ENCODE measurements at regions not wholly inside any gene's neighbourhood (a gene's known extent, or its start where the extent isn't known, plus 50 kb on each side); places are given as distances from the start of the nearest gene placed in this dataset.

DNA sequence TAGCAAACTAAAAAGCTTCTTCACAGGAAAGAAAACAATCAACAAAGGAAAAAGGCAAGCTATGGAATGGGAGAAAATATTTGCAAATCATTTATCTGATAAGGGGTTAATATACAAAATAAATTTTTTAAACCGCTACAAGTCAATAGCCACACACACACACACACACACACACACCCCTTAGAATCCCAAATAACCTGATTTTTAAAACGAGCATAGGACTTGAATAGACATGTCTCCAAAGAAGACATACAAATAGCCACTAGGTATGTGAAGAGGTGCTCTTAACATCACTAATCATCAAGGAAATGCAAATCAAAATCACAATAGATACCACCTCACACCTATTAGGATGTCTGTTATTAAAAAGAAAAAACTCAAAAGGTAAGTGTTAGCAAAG lies 187.7 kb downstream of the TRIM27 start:
- DNase-seq (ENCODE audit: low read depth in 2 of 2): no peak

DNA sequence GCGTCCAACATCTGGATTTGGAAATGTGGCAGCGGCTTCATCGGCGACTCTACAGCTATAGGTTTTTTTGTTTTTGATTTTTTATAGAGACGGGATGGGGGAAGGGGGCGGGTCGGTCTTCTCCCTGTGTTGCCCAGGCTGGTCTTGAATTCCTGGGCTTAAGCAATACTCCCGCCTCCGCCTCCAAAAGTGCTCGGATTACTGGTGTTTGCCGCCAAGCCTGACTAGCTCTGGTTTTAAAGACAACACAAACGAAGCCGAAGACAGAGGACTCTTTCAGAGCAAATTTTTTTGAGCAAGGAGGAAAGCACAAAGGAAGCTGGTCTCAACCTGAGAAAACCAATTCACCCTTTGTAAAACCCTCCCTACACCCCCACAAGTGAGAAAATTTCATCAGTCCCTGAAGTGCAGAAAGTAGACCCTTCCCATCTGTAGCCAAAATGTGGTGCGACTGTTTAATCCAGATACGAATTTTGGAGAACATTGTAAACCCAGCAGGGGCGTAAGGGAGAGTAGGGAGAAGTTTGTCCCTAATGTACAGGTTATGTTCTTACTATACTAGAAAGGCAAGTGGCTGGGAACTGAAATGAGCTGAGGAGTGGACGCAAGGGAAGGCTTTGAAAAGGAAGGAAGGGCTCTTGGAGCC lies 185.9 kb downstream of the TRIM27 start:
- DNase-seq (ENCODE audit: low read depth in 2 of 2): no peak

DNA sequence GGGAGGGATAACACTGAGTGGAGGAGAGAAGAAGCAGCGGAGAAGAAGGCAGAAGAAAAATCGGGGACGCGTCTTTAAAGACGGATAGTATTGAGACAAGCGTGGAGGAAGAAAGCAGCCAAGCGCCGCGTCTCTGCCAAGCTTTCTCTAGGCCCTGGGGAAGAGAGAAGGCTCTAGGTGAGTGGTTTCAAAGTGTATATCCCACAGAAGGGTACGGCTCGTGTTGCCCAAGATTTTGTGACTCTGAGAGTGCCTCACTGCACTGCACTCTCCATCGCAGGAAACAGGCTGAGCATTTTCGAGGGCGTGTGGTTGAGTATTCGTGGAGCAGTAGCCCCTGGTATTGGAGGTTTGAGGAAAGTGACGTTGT lies 185.4 kb downstream of the TRIM27 start:
- DNase-seq (ENCODE audit: low read depth in 2 of 2): no peak

DNA sequence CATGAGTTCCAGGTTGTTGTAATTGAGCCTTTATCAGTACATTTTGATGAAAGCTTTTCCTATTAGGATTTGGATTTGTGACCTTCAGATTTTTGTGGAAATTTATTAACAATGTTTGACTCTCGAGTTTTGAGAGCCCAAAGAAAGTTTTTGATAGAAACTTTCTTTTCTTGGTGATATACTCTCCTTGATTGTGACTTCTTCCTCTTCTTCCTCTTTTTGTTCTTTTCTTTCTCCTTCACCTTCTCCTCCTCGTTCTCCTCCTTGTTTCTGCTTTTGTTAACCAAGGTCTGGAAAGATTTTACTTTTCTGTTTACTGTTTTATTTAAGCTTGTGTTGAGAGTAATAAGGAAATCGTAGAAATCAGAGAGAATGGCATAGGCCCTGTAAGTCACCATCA lies 182.4 kb downstream of the TRIM27 start:
- DNase-seq (ENCODE audit: low read depth in 2 of 2): no peak

DNA sequence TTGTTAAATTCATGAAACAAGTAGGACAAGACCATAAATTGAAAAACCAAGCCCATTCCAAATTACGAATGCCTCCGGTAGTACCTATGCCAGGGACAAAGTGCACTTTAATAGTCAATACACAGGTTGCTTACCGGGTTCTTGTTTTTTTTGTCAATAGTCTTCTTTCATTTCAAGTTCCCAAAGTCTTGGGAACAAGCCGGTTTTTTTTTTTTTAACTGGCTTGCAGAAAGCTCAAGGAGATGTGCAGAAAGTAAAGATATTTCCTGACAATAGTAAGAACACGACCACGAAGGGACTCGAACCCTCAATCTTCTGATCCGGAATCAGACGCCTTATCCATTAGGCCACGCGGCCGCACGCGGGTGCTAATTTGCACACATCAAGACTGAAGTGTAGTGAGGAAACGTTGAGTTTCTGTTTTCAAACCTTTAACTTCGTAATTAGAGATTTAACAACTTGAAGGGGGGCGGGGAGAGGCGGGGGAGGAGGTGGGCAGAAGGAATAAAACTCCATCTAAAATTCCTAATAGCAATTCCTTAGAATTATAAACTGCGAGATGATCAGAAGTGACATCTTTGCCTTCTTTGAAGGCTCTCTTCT lies 181.0 kb downstream of the TRIM27 start:
- DNase-seq (ENCODE audit: low read depth in 2 of 2): no peak

DNA sequence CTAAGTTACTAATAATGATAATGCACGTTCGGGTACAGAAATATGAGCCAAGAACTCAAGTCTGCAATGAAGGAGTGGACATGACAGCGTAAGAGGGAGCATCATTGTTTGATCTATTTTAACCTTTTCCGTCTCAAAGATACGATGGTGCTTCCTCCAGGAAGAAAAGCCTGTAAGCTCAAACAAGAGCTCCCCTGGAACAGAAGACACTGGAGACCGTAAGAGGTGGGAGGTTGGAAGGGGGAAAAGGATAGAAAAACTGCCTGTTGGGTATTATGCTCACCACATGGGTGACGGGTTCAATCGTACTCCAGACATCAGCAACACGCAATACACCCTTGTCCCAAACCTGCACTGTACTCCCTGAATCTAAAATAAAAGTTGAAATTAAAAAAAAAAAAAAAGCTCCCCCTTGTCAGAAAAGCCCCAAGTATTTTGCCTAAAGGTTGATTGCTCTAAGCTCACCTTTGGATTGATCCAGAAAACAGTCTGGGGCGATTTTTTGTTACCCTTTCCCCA lies 180.5 kb downstream of the TRIM27 start:
- no peak for DNase-seq (ENCODE audit: low read depth in 2 of 2)

DNA sequence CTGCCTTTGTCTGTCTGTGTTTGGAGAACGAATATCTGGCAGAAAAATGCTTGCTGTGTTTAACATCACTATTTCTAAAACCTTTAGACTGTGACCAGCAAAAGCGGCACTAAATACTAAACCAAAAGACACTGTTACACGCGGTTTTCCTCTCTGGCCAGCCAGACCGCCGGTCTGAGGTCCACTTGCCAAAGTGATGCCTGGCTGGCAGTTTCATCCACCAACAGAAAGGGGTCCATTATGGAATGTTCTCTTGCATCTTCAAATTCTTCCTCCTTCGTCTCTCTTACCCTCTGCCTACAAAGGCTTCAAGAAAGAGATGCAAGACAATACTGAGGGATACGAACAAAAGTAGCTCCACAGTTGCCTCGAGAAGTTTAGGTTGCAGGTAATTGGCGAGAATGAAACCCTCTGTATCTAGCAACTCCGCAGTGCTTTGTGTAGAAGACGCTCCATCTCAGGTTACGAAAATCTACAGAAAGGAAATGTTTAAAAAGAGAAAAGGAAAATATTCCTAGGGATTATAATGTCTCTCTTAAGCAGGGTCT lies 176.6 kb downstream of the TRIM27 start:
- DNase-seq (ENCODE audit: low read depth in 2 of 2): no peak

DNA sequence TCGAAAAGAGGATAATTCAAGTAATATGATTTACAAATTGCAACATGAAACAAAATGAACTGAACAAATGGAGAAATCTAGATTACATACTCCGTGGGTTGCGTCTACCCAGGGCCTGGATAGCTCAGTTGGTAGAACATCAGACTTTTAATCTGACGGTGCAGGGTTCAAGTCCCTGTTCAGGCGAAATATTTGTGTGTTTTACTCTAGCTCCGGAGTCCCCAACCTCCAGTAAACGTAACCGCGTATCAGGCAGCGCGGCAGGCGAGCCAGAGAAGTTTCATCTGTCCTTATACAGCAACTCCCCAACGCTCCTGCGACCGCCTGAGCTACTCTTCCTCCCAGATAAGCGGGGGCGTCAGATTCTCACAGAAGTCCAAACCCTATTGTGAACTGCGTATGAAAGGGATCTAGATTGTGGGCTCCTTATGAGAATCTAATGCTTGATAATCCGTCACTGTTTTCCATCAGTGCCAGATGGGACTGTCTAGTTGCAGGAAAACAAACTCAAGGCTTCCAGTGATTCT lies 176.1 kb downstream of the TRIM27 start:
- DNase-seq (ENCODE audit: low read depth in 2 of 2): no peak

DNA sequence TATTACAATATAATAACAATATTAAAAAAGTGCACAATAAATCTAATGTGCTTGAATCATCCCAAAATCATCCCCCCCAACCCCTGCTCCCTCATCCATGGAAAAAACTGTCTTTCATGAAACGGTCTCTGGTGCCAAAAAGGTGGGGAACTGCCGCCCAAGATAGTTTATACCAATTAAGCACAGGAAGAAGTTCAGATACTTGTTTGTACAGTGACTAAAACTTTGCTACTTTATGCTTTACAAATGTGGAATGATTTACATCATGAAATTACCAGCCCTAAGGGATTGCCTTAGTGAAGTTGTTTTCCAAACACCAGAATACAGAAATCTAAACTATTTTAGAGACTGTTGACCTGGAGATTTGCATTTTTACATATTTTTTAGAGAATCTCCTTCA lies 175.6 kb downstream of the TRIM27 start:
- no peak for DNase-seq (ENCODE audit: low read depth in 2 of 2)

DNA sequence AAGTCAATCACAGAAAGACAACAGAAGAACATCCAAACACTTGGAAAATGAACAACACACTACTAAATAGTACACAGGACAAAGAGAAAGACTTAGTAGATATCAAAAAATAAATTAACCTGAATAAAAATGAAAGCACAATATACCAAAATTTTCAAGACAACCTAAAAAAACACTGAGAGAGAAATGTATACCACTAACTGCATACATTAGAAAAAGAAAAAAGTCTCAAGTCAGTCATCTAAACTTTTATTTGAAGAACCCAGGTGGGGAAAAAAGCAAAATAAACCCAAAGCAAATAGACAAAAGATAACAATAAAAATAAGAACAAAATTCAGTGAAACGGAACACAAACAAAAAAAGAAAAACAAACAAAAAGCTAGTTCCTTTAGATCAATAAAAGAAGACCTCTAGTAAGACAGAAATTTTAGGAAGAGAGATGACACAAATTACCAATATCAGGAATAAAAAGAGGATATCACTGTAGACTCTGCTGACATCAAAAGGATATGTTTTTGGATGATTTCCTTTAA lies 172.8 kb downstream of the TRIM27 start:
- DNase-seq (ENCODE audit: low read depth in 2 of 2): no peak

DNA sequence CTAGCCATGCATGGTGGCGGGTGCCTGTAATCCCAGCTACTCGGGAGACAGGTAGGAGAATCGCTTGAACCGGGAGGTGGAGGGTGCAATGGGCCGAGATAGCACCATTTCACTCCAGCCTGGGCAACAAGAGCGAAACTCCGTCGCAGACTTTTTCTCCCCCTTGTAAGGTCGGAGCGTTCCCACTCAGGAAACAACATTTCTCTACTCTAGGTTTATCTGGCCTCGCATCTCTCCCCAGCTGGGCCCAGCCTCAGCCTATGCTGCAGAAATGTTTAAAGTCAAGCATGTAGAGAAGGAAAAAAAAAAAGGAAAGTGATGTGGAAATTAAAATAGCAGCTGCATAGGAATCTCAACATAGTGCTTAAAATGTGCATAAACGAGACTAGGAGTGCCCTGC lies 172.3 kb downstream of the TRIM27 start:
- DNase-seq (ENCODE audit: low read depth in 2 of 2): no peak

DNA sequence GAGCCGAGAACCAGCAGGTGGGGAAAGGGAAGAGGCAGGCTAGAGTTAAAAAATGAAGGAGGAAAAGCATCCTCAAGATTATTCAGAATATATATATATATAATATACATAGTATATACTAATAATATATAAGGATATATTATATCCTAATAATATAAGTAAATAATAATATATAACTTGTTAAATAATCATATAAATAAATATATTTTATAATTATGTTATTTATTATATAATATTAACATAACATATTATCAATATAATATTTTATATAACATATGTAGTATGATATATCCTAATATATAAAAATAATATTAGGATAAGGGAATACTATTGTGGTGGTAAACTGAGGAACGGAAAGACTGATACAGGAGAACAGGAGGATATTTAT lies 171.8 kb downstream of the TRIM27 start:
- no peak for DNase-seq (ENCODE audit: low read depth in 2 of 2)

DNA sequence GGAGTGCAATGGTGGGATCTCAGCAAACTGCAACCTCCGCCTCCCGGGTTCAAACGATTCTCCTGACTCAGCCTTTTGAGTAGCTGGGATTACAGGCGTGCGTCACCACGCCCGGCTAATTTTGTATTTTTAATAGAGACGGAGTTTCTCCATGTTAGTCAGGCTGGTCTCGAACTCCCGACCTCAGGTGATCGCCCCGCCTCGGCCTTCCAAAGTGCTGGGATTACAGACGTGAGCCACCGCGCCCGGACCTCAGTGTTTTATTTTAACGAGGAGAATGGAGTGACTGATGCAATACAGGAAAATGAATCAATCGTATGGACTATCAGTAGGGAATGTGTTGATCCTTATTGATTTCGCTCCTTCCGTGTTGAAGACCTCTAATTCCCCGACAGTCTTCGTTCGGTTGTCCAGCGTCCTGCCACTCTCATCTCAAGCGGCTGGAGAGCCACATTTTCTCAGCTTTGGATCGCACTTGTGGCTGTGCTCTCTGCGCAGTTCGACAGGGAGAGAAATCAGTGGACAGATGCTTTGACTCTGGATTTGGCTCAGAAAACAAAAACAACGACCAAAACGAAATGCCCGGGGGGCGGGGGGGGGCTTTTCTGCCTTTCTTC lies 166.2 kb downstream of the TRIM27 start:
- DNase-seq (ENCODE audit: low read depth in 2 of 2): no peak

DNA sequence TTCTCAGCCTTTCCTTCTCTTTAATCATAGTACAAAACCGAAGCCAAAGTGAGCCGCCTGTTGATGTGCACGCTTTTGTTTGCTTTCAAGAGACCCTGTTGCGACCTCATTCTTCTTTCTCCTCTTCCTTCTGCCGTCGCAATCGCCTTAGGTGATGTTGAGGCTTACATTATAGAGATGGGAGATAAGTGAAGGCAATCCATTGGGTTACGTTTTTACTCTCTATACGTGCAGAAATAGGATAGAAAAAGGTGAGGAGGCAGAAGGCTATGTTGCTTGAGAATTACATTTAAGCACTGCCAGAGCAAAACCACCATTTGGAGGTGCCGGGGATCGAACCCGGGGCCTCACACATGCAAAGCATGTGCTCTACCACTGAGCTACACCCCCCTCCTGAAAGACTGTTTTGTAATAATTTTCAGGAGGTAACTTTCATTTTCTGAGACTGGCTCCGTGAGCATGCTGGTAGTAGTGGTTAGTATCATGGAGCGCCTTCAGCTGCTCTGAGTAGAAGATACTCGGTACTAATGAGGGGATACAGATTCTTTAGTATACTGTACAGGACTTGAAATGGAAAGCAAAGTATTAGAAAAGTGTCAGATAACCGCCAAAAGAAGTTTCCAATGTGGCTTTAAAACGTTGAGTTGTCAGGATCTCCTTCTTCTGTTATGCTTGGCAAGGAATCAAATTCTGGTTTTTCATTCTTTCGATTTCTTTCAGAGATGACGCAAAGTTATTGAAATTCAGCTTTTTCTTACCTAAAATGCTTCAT lies 165.6 kb downstream of the TRIM27 start:
- no peak for DNase-seq (ENCODE audit: low read depth in 2 of 2)

DNA sequence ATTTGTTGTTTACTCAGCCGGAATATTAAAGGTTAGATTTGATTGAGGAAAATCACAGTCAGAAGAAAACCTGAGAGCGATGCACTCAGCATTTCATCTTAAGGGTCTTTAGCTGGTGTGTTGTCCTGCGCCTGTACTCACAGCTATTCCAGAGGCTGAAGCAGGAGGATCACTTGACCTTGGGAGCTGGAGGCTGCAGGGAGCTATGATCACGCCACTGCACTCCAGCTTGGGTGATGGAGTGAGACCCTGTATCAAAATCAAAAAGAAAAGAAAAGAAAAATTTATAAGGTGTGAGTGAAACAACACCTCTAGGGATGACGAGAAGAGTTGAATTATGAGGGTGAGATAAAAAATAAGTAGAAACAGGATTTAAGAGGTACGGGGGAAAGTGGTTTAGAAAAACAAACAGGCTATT lies 165.0 kb downstream of the TRIM27 start:
- DNase-seq (ENCODE audit: low read depth in 2 of 2): no peak

DNA sequence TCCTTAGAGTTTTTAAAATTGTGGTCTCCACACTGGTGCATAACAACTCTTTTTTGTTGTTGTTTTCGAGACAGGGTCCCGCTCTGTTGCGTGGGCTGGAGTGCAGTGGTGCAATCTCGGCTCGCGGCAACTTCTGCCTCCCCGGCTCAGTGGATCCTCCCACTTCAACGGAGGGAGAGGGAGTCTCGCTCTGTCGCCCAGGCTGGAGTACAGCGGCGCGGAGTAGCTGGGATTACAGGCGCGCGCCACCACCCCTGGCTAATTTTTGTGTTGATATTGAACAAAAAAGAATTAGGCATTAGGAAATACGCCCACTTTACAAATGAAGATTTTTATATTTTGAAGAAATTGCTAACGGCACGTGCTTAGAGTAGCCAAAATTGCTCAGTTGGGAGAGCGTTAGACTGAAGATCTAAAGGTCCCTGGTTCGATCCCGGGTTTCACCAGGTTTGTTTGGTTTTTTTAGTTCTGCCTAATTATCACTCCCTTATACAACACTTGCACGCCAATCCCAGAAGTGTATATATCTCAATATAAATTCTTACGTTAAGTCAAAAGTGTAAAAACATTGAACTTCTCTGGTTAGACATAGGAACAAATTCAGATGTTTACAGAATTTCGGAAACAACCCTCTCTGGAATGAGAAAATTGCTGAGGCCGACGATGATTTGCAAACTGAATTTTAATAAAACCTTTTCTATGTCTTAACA lies 159.6 kb downstream of the TRIM27 start:
- no peak for DNase-seq (ENCODE audit: low read depth in 2 of 2)

DNA sequence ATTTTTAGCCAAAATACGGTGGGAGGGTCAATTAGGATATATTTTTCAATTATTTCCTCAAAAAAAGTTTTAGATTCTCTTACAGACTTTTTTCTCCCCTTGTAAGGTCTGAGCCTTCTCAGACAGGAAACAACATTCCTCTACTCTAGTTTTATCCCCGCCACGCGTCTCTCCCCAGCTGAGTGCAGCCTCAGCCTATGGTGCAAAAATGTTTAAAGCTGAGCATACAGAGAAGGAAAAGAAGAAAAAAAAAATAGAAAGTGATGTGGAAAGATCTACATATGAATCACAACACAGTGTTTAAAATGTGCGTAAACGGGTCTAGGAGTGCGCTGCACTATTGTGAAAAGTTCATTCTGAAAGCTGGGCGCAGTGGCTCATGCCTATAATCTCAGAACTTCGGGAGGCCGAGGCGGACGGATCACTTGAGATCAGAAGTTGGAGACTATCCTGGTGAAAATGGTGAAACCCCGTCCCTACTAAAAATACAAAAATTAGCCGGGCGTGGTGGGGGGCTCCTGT lies 159.0 kb downstream of the TRIM27 start:
- no peak for DNase-seq (ENCODE audit: low read depth in 2 of 2)

DNA sequence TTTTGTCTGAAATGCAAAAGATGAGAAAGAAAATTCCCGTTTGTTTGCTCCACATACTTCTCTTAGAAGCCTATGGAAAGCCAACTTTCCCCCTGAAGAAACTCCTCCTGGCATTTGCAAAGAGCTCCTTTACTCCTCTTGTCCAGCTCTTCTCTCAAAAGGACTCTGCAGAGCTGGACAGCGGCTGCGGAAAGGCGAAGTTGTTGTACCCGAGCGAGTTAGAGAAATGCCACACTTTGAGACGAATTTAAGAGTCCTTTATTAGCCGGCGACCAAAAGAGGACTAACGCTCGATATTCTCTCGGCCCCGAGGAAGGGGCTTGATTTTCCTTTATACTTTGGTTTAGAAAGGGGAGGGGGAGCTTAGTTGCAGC lies 157.8 kb downstream of the TRIM27 start:
- no peak for DNase-seq (ENCODE audit: low read depth in 2 of 2)

DNA sequence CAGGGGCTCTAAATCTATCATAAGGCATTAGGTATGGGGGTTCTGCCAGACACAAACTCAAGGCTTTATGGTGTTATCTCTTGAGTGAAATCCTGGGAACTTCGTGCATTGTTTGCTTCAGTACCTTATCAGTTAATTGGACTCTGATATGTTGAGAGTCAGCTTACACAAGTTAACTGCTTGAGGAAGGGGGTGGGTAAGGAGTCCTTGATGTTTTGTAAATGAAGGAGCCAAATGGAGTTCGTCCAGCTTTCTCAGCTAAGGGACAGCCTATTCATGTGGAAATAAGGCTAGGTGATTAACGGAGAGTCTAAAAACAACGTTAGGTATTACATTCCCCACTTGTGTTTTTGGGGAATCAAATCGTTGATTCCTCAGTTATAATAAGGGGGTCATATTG lies 157.4 kb downstream of the TRIM27 start:
- DNase-seq (ENCODE audit: low read depth in 2 of 2): no peak

DNA sequence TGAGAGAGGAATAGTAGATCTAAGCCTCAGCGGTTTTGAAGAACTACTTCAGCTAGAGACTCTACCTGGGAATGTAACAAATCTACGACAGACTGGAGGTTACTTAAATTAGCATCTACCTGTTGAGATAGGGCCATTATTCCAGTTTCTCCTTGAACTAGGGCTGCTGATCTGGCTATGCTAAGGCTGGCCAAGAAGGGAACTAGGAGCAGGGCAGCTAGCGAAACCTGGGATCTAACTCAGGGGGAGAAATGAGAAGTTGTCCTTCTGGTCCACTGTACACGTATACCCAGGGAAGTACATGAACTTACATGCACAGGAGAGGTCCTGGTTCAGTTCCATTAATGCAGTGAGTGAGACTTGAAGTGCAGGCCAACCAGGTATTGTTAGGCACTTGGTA lies 156.7 kb downstream of the TRIM27 start:
- no peak for DNase-seq (ENCODE audit: low read depth in 2 of 2)

DNA sequence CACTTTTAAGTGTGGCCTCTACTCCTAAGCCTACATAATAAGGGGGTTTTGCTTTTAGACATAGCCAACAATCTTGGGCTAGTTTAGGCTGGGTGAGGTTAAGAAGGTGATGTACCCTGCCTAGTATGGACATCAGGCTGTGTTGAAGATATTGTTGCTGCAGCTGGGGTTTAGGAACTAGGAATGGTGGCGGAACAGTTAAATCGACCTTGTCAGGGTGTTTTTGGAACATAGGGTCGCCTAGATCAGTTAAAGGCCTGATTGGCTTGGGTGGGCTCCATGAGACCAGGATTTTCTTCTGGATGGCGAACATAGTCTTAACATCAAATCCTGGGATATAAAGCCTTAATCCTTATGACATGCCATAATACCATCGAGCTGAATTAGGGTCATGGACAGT lies 156.1 kb downstream of the TRIM27 start:
- DNase-seq (ENCODE audit: low read depth in 2 of 2): no peak
